Uterus (tissue), 3 donors: ENCODE measurements at regions not wholly inside any gene's neighbourhood (a gene's known extent, or its start where the extent isn't known, plus 50 kb on each side); places are given as distances from the start of the nearest gene placed in this dataset.

Experiments used
- DNase-seq, 2 donors: peaks; one replicate each; pipeline ENCODE4 v3.0.0-alpha.2; 2019 to 2020
- H3K27ac ChIP-seq, 2 donors: fragments of 200-600 bp; sonication (generic); 1 replicate in 1 of 2; 2 replicates in 1 of 2; pipeline ENCODE4 v1.5.1; 2016 to 2018
- H3K27me3 ChIP-seq, 2 donors: fragments of 200-600 bp; sonication (generic); one replicate each; pipeline ENCODE4 v1.5.1; 2018 to 2019; ENCODE audit warnings: control low read depth in 1 of 2
- H3K36me3 ChIP-seq, 2 donors: fragments of 200-600 bp; sonication (generic); one replicate each; pipeline ENCODE4 v1.5.1; 2019; ENCODE audit warnings: control low read depth in 1 of 2
- H3K4me1 ChIP-seq, 2 donors: fragments of 200-600 bp; sonication (generic); one replicate each; pipeline ENCODE4 v1.5.1; 2018 to 2019; ENCODE audit warnings: control low read depth in 1 of 2
- H3K4me3 ChIP-seq, 2 donors: fragments of 200-600 bp; sonication (generic); 1 replicate in 1 of 2; 2 replicates in 1 of 2; pipeline ENCODE4 v1.5.1; 2018 to 2019; ENCODE audit warnings: mild to moderate bottlenecking in 1 of 2
- H3K9me3 ChIP-seq, 2 donors: fragments of 200-600 bp; sonication (generic); one replicate each; pipeline ENCODE4 v1.5.1; 2019; ENCODE audit warnings: control low read depth in 1 of 2
- CTCF ChIP-seq, 4 experiments: fragments of 200-600 bp in 2 of 4; fragments of 450-650 bp in 2 of 4; sonication (generic) in 2 of 4; IDR thresholded peaks; one replicate each; pipeline ENCODE4 v1.5.1; 2016 to 2019; ENCODE audit warnings: antibody characterized with exemption in 4 of 4, mild to moderate bottlenecking in 2 of 4, moderate library complexity in 1 of 4
- POLR2A ChIP-seq, 2 donors: fragments of 450-650 bp; IDR thresholded peaks; one replicate each; pipeline ENCODE4 v1.6.1; 2016; ENCODE audit warnings: antibody characterized with exemption in 2 of 2, mild to moderate bottlenecking in 1 of 2, moderate library complexity in 1 of 2
- intact Hi-C: fragments of 100-400 bp; cut with DNase I; formaldehyde crosslinking; loops from one replicate; pipeline ENCODE4 v1.15.1; 2023; ENCODE audit warnings: low total_unique reads
- donor health status: DM: yes; HTN: yes; CAD: no.

GRCh38 chr6:141488488-141488887 is 644.2 kb upstream of the GJE1 start:
- H3K4me3 ChIP-seq: no peak overlapping the region
- no peaks in the 10 kb centered on the region for H3K36me3 ChIP-seq
- no peak for DNase-seq
- intact Hi-C loops: no loop called here
- H3K27me3 ChIP-seq: no peaks in the 10 kb centered on the region
- H3K9me3 ChIP-seq: no peaks in the 10 kb centered on the region
- no peak overlapping the region for H3K27ac ChIP-seq
- no peaks in the 10 kb centered on the region for H3K4me1 ChIP-seq
- TF ChIP-seq CTCF (IDR thresholded peaks at IDR 0.05): no peak
- no peak for TF ChIP-seq POLR2A (IDR thresholded peaks at IDR 0.05)

GRCh38 chr6:141486942-141487341 is 645.8 kb upstream of the GJE1 start:
- intact Hi-C loops: no loop called here
- Histone ChIP-seq H3K27ac (no peak overlapping the region), H3K27me3 (no peaks in the 10 kb centered on the region), H3K36me3 (no peaks in the 10 kb centered on the region), H3K4me1 (no peaks in the 10 kb centered on the region), H3K9me3 (no peaks in the 10 kb centered on the region), H3K4me3 (no peak overlapping the region)
- DNase-seq: no peak
- TF ChIP-seq POLR2A (IDR thresholded peaks at IDR 0.05): no peak
- no peak for TF ChIP-seq CTCF (IDR thresholded peaks at IDR 0.05)

- H3K36me3 ChIP-seq: no peaks in the 10 kb centered on the region
- no peaks in the 10 kb centered on the region for H3K9me3 ChIP-seq
- no peak for DNase-seq
- TF ChIP-seq CTCF (IDR thresholded peaks at IDR 0.05): no peak
- TF ChIP-seq POLR2A (IDR thresholded peaks at IDR 0.05): no peak
- H3K27me3 ChIP-seq: no peaks in the 10 kb centered on the region
- no peak overlapping the region for H3K27ac ChIP-seq
- no peak overlapping the region for H3K4me3 ChIP-seq
- H3K4me1 ChIP-seq: no peaks in the 10 kb centered on the region
- intact Hi-C loops: no loop called here
Measured at GRCh38 chr6:141484711-141485110, 648.0 kb upstream of the GJE1 start.

- no peaks in the 10 kb centered on the region for H3K27me3 ChIP-seq
- peak overlapping the region; percentile 9 to 12 for H3K4me3 ChIP-seq
- no peaks in the 10 kb centered on the region for H3K36me3 ChIP-seq
- DNase-seq: no peak
- no peaks in the 10 kb centered on the region for H3K4me1 ChIP-seq
- H3K27ac ChIP-seq: peak overlapping the region in 1 of 2 donors; percentile 33
- intact Hi-C loops: no loop called here
- TF ChIP-seq CTCF (IDR thresholded peaks at IDR 0.05): no peak
- no peak for TF ChIP-seq POLR2A (IDR thresholded peaks at IDR 0.05)
- no peaks in the 10 kb centered on the region for H3K9me3 ChIP-seq
Measured at GRCh38 chr6:141483598-141484061, 649.1 kb upstream of the GJE1 start.

- Histone ChIP-seq H3K4me3 (peak overlapping the region in 1 of 2 donors; percentile 12), H3K36me3 (no peaks in the 10 kb centered on the region), H3K9me3 (no peaks in the 10 kb centered on the region), H3K27me3 (no peaks in the 10 kb centered on the region), H3K27ac (peak overlapping the region in 1 of 2 donors; percentile 33), H3K4me1 (no peaks in the 10 kb centered on the region)
- no peak for TF ChIP-seq POLR2A (IDR thresholded peaks at IDR 0.05)
- no peak for TF ChIP-seq CTCF (IDR thresholded peaks at IDR 0.05)
- intact Hi-C loops: no loop called here
- no peak for DNase-seq
Measured at GRCh38 chr6:141482796-141483597, 649.7 kb upstream of the GJE1 start.
